ENCODE measurements at regions not wholly inside any gene's neighbourhood (a gene's known extent, or its start where the extent isn't known, plus 50 kb on each side); places are given as distances from the start of the nearest gene placed in this dataset.

GRCh38 chr2:18309188-18309587, 251.3 kb downstream of the RDH14 start:
- TF ChIP-seq, protein P1, sequence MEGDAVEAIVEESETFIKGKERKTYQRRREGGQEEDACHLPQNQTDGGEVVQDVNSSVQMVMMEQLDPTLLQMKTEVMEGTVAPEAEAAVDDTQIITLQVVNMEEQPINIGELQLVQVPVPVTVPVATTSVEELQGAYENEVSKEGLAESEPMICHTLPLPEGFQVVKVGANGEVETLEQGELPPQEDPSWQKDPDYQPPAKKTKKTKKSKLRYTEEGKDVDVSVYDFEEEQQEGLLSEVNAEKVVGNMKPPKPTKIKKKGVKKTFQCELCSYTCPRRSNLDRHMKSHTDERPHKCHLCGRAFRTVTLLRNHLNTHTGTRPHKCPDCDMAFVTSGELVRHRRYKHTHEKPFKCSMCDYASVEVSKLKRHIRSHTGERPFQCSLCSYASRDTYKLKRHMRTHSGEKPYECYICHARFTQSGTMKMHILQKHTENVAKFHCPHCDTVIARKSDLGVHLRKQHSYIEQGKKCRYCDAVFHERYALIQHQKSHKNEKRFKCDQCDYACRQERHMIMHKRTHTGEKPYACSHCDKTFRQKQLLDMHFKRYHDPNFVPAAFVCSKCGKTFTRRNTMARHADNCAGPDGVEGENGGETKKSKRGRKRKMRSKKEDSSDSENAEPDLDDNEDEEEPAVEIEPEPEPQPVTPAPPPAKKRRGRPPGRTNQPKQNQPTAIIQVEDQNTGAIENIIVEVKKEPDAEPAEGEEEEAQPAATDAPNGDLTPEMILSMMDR (optimal IDR thresholded peaks at IDR 0.05 in 1 of 3, IDR thresholded peaks at IDR 0.05 in 1 of 3, conservative IDR thresholded peaks at IDR 0.05 in 1 of 3; ENCODE audit: extremely low read depth in 1 of 3, insufficient read depth in 2 of 3, low read length in 3 of 3), result no peak
- TF ChIP-seq EZH2 (IDR thresholded peaks at IDR 0.05; ENCODE audit: low read length), result no peak

Measured in keratinocyte (primary cell).